Endothelial cell of umbilical vein (primary cell): ENCODE measurements at regions not wholly inside any gene's neighbourhood (a gene's known extent, or its start where the extent isn't known, plus 50 kb on each side); places are given as distances from the start of the nearest gene placed in this dataset.

Experiments
- BruUV-seq: library from RNA; stranded (reverse); fragments of 400-500 nt; replicated peaks from 2 replicates; lab custom pipeline; 2021; lab: Mats Ljungman, UMichigan
- CTCF ChIA-PET: fragments of 300-600, 350-600 bp; sonication (Branson Sonifier 250); formaldehyde crosslinking; loops from one replicate; lab custom pipeline; 2021; ENCODE audit warnings: antibody characterized with exemption, inconsistent platforms; lab: Charles Lee
- POLR2A ChIA-PET: fragments of 300-600, 350-600 bp; sonication (Branson Sonifier 250); formaldehyde crosslinking; loops from one replicate; lab custom pipeline; 2021; ENCODE audit warnings: antibody characterized with exemption, inconsistent platforms; lab: Charles Lee
- DNase-seq: peaks from one replicate; pipeline ENCODE4 v3.0.0-alpha.2; 2011; ENCODE audit warnings: low read depth, low spot score
- FAIRE-seq: peaks from 2 replicates; lab custom pipeline; 2011; peaks lifted over from hg19 to GRCh38; lab: Jason Lieb, UNC
- H2AFZ ChIP-seq: 2 replicates; pipeline ENCODE4 v1.6.0; 2012; ENCODE audit warnings: low read depth, low read length, control low read depth, inconsistent platforms
- H3K27ac ChIP-seq: 2 replicates; pipeline ENCODE4 v1.5.1; 2011; ENCODE audit warnings: low read depth, mild to moderate bottlenecking, control low read depth, low read length, moderate library complexity; ENCODE audit not compliant: insufficient read depth
- H3K27me3 ChIP-seq, 2 experiments: 2 replicates each; pipeline versions ENCODE4 v1.6.0 to v1.6.1; 2011; ENCODE audit warnings: low read length in 2 of 2, mixed read lengths in 1 of 2; ENCODE audit not compliant: control insufficient read depth in 2 of 2, insufficient read depth in 2 of 2
- H3K36me3 ChIP-seq, 2 experiments: 2 replicates in 1 of 2; 3 replicates in 1 of 2; pipeline ENCODE4 v1.5.1; 2011; ENCODE audit warnings: low read length in 2 of 2, mild to moderate bottlenecking in 1 of 2, moderate library complexity in 1 of 2; ENCODE audit not compliant: control insufficient read depth in 2 of 2, insufficient read depth in 2 of 2; ENCODE audit errors: extremely low read depth in 1 of 2
- H3K4me1 ChIP-seq: 3 replicates; pipeline ENCODE4 v1.5.1; 2011; ENCODE audit warnings: mild to moderate bottlenecking, low read length; ENCODE audit not compliant: control insufficient read depth, insufficient read depth; ENCODE audit errors: extremely low read depth
- H3K4me2 ChIP-seq: 2 replicates; pipeline ENCODE4 v1.6.1; 2011; ENCODE audit warnings: low read length, control low read depth, mixed read lengths; ENCODE audit not compliant: insufficient read depth
- H3K4me3 ChIP-seq, 3 experiments: fragments of 200-600 bp in 1 of 3; sonication (generic), shearing (Covaris generic) in 1 of 3; replicated peaks in 1 of 3; 2 replicates each; pipeline ENCODE4 v1.5.1; 2011 to 2016; ENCODE audit warnings: control low read depth in 3 of 3, low read length in 3 of 3, mild to moderate bottlenecking in 2 of 3, inconsistent platforms in 1 of 3, low read depth in 1 of 3, moderate library complexity in 1 of 3; ENCODE audit not compliant: insufficient read depth in 1 of 3
- H3K79me2 ChIP-seq: 2 replicates; pipeline ENCODE4 v1.6.0; 2012; ENCODE audit warnings: low read length, inconsistent platforms; ENCODE audit not compliant: control insufficient read depth, insufficient read depth
- H3K9ac ChIP-seq: replicated peaks from 2 replicates; pipeline ENCODE3; 2011; ENCODE audit warnings: low read length, control low read depth; ENCODE audit not compliant: insufficient read depth; ENCODE audit errors: extremely low read depth
- H3K9me1 ChIP-seq: replicated peaks from 3 replicates; pipeline ENCODE4 v1.6.0; 2011; ENCODE audit warnings: mild to moderate bottlenecking, low read length; ENCODE audit not compliant: control insufficient read depth, insufficient read depth; ENCODE audit errors: extremely low read depth
- H3K9me3 ChIP-seq: replicated peaks from 2 replicates; pipeline ENCODE4 v1.5.1; 2012; ENCODE audit warnings: low read length, inconsistent platforms; ENCODE audit not compliant: control insufficient read depth, insufficient read depth
- H4K20me1 ChIP-seq: replicated peaks from 2 replicates; pipeline ENCODE3; 2011; ENCODE audit warnings: mild to moderate bottlenecking, low read length; ENCODE audit not compliant: control insufficient read depth, insufficient read depth; ENCODE audit errors: extremely low read depth
- CTCF ChIP-seq, 2 donors: IDR thresholded peaks; 1 replicate in 1 of 2; 2 replicates in 1 of 2; pipeline ENCODE4 v1.5.1; 2011; ENCODE audit warnings: low read length in 2 of 2, mild to moderate bottlenecking in 2 of 2, moderate library complexity in 2 of 2, control low read depth in 1 of 2, inconsistent platforms in 1 of 2, low read depth in 1 of 2; ENCODE audit not compliant: insufficient read depth in 1 of 2; ENCODE audit errors: extremely low read depth in 1 of 2
- EZH2 ChIP-seq: IDR thresholded peaks from 2 replicates; pipeline ENCODE4 v1.6.1; 2012; ENCODE audit warnings: borderline replicate concordance, low read depth, mild to moderate bottlenecking, moderate library complexity, low read length, inconsistent platforms; ENCODE audit not compliant: severe bottlenecking
- FOS ChIP-seq: IDR thresholded peaks from 2 replicates; pipeline ENCODE4 v1.6.1; 2011; ENCODE audit warnings: mild to moderate bottlenecking, low read length, moderate library complexity, borderline replicate concordance; ENCODE audit not compliant: insufficient read depth
- GATA2 ChIP-seq: IDR thresholded peaks from 2 replicates; pipeline ENCODE4 v1.7.0; 2011; ENCODE audit warnings: low read depth, mild to moderate bottlenecking, moderate library complexity, mixed read lengths, low read length; ENCODE audit not compliant: insufficient read length, insufficient read depth
- JUN ChIP-seq: IDR thresholded peaks from 2 replicates; pipeline ENCODE4 v1.6.1; 2011; ENCODE audit warnings: borderline replicate concordance, low read depth; ENCODE audit not compliant: insufficient read length, insufficient read depth
- MAX ChIP-seq: IDR thresholded peaks from 2 replicates; pipeline ENCODE4 v1.6.1; 2011; ENCODE audit not compliant: insufficient read depth, insufficient read length
- MYC ChIP-seq: IDR thresholded peaks from one replicate; pipeline ENCODE4 v1.6.1; 2011; ENCODE audit warnings: mild to moderate bottlenecking, low read depth, low read length
- POLR2A ChIP-seq: IDR thresholded peaks from 2 replicates; pipeline ENCODE4 v1.6.1; 2012; ENCODE audit warnings: low read depth, mild to moderate bottlenecking, control low read depth, low read length
- POLR2AphosphoS5 ChIP-seq: IDR thresholded peaks from 2 replicates; pipeline ENCODE4 v1.6.1; 2012; ENCODE audit warnings: low read depth, mild to moderate bottlenecking, control low read depth, low read length, moderate library complexity; ENCODE audit not compliant: insufficient read depth
- dilution Hi-C: fragments of 300-500 bp; cut with MboI; formaldehyde crosslinking; loops from one replicate; pipeline ENCODE4 v1.15.0; 2019; ENCODE audit warnings: low sequenced_read_pairs; ENCODE audit not compliant: extremely low pct_ligation_motif_present
- intact Hi-C: fragments of 100-400 bp; cut with micrococcal nuclease; formaldehyde crosslinking; loops from one replicate; pipeline ENCODE4 v1.10.0; 2022

GRCh38 chr11:70025308-70025707, 52.8 kb upstream of the ANO1 start:
- H3K9ac ChIP-seq, result no peak overlapping the region
- CTCF ChIA-PET, result interaction anchor here (1.2 kb wide), 1 partner anchor 37 kb away, joined by 3 read pairs; no protein-coding TSS in a partner anchor
- no peaks in the 10 kb centered on the region for H3K9me1 ChIP-seq
- no peak overlapping the region for H3K4me2 ChIP-seq
- H4K20me1 ChIP-seq, result no peaks in the 10 kb centered on the region
- H3K9me3 ChIP-seq, result no peaks in the 10 kb centered on the region
- no peaks in the 10 kb centered on the region for H3K27me3 ChIP-seq
- DNase-seq (no peak), FAIRE-seq (no peak)
- no peaks in the 10 kb centered on the region for H3K36me3 ChIP-seq
- no peak overlapping the region for H2AFZ ChIP-seq
- intact Hi-C loops, result no loop called here
- POLR2A ChIA-PET, result no interaction called here
- TF ChIP-seq FOS (no peak), EZH2 (no peak), MYC (no peak), POLR2A (no peak), JUN (no peak), MAX (no peak), GATA2 (no peak), POLR2AphosphoS5 (no peak), CTCF (IDR thresholded peaks at IDR 0.05; ENCODE audit: extremely low read depth in 1 of 2, insufficient read depth in 1 of 2, low read depth in 1 of 2, low read length in 2 of 2) (no peak)
- no peak overlapping the region for H3K27ac ChIP-seq
- no TSS peak for BruUV-seq
- dilution Hi-C loops, result no loop called here
- no peak overlapping the region for H3K4me3 ChIP-seq
- no peaks in the 10 kb centered on the region for H3K79me2 ChIP-seq
- no peaks in the 10 kb centered on the region for H3K4me1 ChIP-seq
